HG02852 (cell line): ENCODE measurements at regions not wholly inside any gene's neighbourhood (a gene's known extent, or its start where the extent isn't known, plus 50 kb on each side); places are given as distances from the start of the nearest gene placed in this dataset.

Experiments used
- ATAC-seq: cut with Tn5 transposase; IDR thresholded peaks from one replicate; pipeline ENCODE4 v1.9.1; 2021; ENCODE audit warnings: mild to moderate bottlenecking, moderate library complexity; ENCODE audit not compliant: unreplicated experiment

DNA sequence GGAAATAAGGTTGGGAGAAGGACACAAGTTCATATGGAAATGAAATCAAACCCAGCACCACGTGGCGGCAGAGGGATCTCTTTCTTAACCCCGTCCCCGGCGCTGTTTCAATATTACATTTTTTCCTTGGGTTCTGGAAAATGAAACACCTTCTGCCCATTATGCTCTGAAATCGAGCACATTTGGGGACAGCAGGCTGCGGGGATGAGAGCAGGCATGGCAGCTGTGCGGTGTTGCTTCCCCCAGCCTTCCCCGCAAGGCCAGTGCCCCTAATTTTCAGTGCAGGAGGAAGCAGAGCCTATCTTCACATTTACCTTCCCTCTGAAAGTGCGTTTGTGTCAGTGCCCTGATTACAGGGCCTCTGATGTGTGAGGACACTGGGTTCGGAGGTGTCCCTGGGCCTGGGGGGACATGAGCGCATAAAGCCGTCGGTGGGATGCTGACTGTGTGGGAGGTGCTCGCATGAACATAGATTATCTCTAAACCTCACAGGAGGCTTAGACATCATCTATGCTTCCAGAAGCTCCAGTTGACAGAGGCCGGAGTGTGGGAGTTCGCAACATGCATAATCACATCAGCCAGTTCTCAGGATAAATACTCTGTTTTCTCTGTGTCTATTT, 921.3 kb downstream of the BRD1 start:
- no peak for ATAC-seq

DNA sequence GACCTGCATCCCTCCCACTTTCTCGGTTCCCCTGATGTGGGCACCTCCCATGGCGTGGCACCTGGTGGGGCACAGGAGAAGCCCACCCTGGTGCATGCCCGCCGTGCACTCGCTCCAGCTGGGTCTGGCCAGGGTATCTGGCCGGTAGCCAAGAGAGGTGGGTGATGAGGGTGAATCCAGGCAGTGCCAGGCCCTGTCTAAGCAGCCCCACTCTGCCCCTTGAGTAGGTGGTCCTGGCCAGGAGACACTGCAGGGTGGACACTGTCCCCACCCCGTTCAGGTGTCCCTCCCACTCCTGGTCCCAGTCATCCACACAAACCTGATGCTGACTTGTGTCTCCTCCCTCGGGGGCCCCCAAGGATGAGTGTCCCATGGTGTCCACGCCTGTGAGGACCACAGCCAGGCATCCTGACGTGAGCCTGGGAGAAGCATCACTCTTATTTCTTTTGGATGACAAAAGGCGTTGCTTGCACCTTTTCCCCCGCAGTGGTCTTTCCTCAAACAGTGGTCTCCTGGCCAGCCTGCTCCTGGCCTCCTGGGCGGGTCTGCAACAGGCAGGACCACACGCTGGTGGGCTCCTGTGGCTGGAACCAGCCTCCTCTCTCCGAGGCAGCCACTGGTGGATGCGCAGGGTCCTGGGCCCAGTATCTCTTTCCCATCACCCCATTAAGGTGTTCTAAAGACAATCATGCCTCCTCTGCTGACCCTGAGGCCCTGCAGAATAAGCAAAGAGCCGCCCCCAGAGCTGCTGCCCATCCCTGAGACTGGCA, 922.3 kb downstream of the BRD1 start:
- ATAC-seq, result no peak

DNA sequence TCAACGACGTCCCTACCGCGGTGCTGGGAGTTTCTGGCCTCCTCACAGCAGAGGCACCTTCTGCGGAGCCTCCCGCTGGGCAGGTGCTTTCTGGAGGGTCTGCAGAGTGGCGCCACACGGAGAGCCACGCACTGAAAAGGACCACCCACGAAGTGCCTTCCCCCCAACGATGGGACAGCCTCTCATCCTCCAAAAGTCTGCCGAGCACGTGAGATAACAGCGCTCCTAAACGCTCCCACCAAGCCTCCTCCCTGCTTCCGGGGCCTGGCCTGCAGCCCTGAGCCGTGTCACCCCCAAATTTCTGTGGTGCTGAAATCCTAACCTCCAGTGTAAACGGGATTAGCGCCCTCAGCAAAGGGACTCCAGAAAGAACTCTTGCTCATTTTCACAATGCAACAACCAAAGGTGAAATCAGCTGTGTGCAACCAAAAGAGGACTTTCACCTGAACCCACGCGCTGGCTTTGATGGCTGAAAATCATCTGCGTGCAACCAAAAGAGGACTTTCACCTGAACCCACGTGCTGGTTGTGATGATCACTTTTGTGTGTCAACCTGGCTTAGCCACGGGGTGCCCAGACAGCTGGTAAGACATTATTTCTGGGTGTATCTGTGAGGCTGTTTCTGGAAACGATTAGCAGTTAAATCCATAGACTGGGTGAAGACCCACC, 924.6 kb downstream of the BRD1 start:
- ATAC-seq, result no peak

DNA sequence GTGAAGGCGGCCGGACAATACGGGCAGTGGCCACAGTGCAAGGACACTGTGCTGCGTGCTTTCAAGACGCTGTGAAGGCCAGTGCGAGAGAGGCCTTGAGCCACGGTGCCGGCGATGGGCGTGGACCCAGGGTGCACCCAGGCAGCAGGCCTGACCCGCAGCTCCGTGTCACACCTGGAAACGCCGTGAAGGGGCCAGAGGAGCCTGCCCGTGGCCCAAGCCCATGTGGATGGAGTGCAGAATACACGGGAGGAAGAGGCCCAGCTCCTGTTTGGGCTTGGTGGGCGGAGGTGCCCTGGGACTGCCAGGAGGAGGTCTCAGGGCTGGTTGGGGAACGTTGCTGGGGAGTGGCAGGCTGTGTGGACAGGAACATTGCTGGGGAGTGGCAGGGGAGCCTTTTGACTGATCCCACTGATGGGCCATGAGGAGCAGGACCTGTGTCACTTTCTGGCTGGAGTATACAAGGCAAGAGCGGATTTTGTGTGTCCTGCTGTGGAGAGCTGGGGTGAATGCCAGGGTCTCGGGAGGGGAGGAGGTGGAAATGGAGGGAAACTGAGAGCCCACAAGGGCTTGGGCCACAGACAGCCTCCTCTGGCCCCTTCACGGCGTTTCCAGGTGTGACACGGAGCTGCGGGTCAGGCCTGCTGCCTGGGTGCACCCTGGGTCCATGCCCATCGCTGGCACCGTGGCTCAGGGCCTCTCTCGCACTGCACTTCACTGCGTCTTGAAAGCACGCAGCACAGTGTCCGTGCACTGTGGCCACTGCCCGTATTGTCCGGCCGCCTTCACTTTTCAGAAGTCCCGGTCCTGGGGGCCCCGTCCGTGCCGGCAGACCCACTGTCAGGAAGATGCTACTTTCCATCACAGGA, 925.4 kb downstream of the BRD1 start:
- no peak for ATAC-seq

DNA sequence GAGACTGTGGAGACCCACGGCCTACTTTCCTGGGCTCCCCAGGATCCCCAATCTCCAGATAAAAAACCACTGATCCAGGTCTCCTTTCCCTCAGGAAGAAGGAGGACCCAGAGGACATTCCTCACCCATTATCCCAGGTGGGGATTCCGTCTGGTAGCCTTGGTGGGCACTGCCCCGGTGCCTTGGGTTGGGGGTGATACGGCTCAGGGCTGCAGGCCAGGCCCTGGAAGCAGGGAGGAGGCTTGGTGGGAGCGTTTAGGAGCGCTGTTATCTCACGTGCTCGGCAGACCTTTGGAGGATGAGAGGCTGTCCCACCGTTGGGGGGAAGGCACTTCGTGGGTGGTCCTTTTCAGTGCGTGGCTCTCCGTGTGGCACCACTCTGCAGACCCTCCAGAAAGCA, 926.3 kb downstream of the BRD1 start:
- no peak for ATAC-seq

DNA sequence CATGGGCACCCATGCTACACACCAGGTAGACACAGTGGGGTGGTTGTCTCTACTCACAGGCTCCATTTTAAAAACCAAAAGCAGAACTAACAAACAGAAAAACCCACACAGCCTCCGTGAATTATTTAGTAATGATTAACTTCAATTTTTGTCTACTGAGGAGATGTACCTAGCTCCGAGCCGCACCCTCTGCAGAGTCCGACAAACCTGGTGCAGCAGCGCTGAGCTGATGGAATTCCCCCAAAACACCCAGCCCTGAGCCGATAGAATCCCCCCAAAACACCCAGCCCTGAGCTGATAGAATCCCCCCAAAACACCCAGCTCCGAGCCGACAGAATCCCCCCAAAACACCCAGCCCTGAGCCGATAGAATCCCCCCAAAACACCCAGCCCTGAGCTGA, 927.0 kb downstream of the BRD1 start:
- ATAC-seq, result no peak

DNA sequence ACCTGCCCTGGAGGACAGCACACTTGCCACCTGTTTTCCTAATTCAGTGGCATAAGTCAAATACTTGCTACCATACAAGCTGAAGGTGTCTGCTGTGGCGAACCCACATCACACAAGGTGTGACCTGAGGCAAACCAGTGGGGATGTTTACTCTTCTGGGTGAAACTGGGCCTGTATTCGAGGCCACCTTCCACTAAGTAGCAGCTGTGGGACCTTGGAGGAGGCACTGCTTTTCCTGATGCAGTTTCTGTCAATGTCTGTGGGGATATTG, 927.4 kb downstream of the BRD1 start:
- no peak for ATAC-seq

DNA sequence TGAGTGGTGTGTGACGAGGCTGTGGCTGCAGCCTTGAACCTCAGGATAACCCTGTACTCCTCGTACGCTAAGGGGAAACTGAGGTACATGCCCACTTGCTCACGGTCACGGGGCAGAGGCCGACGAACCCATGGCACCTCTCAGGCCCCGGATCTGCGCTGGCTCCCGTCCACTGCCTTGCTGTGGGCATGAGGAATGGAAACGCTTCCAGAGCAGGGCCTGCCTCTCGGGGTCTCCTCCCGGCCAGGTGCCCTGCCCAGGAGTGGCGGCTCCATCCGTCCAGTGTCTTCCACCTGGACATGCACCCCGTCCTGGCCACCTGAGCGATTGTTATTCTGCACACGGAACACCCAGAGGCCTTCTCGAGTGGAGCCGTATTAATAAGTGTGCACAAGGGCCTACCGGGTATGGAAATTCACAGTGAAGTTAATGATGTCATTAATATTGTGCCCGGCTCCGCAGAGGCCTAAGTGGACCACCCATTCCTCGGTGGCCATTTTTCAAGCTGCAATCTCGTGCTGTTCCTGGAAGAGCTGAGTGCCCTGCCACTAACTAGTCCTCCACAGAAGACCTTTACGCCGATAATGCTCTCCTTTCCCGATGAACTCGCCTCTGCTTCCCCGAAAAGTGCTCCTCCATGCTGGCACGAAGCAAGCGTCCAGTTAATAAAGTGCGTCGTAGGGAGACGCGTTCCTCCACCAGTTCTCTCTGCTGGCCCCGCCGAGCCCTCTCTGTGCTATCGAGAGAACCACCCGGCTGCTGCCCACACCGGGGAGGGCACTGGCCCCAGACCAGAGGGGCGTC, 927.9 kb downstream of the BRD1 start:
- no peak for ATAC-seq

DNA sequence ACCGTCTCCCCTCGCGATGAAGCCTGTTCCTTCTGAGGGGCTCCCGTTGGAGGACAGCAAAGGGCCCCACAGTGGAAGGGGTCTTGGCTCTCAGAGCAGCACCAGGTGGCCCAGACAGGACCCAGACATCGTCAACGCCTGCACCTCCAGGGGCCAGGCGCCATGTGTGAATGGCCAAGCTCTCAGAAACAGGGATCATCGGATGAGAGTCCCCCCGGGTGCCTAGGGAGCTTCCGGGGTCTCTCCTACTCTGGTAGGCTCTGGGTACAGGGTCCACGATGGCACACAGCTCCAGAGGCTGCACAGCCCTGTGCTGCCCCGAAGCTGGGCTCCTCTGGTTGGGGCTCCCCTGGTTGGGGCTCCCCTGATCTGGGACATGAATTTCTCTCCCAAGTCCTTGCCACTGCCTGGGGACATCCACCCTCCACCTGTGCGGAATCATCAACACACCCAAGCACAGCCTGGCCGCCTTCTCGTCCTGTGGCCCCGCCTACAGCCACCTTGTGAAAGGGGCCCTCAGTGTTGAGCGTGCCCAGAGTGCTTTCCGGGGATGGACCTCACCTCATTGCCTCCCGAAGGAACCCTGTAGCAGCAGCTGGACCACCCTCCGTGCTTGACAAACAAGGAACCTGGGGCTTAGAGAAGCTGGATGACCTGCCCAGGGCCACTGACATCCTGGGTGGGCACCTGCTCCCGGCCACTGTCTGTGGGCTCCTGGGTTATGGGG, 929.0 kb downstream of the BRD1 start:
- ATAC-seq, result no peak

DNA sequence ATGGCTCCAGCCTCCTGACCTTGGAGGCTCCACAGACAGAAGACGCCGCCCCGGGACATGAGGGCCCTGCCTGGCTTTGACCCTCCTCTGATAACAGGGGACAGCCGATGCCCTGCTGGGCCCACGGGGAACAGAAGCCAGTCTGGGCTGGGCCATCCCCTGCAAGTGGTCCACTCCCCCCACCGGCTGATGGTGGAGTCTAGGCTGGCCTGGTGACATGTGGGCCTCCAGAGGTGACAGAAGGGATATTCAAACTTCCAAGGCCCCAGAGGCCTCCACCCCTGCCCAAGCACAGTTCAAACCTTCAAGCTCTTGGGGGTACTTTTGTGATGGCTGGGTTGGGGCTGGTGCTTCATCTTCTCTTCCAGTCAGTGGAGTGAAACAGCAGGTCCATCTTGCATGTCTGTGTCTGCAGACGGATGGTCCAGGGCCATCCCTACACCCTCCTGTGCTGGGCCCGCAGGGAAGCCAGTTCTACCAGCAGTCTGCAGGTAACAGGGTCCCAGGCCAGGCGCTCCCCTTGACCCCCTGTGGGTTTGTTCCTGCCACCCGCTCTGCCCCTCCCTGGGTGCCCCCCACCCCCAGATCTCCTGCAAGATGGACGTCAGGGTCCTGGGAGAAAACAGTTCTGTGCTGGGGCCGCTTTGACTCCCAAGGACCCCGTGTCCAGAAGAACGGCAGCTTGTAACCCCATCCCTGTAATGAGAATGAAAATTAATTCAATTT, 929.9 kb downstream of the BRD1 start:
- no peak for ATAC-seq

DNA sequence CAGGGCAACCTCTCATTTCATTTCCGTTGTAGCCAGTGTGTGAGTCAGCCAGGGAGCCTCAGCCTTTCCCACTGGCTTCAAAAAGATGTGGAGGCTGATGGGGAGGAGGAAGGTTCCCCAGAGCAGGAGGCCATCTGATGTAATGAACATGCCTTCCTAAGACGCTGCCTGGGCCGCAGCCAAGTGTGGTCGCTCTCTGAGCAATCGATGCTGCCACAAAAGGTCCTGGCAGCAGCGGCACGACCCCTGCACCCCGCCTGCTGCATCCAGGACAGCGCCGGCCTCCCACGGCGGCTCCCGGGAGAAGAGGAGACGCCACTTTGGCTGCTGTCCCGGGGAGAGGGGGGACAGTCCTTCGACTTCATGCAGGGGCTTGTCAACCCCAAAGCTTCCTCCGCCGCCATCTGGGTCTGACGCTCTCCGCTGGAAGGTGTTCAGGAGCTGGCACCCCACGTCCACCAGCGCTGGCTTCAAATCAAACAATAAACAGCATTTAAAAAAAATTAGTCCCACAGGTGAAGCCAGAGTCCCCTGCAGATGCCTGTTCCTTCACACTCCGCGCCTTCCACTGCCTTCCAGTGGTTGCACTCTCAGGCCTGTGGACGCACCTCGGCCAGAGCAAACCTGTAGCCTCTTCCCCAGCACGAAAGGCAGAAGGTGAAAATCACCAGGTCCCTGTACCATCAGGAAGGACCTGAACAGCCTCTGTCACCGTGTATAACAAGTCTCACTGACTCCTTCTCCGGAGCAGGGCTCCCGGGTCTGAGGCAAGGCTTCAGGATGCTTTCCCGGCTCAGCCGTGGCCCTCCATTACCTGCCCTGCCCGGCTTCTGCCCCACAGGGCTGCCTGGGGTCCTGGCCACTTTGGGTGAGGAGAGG, 930.7 kb downstream of the BRD1 start:
- ATAC-seq, result no peak

DNA sequence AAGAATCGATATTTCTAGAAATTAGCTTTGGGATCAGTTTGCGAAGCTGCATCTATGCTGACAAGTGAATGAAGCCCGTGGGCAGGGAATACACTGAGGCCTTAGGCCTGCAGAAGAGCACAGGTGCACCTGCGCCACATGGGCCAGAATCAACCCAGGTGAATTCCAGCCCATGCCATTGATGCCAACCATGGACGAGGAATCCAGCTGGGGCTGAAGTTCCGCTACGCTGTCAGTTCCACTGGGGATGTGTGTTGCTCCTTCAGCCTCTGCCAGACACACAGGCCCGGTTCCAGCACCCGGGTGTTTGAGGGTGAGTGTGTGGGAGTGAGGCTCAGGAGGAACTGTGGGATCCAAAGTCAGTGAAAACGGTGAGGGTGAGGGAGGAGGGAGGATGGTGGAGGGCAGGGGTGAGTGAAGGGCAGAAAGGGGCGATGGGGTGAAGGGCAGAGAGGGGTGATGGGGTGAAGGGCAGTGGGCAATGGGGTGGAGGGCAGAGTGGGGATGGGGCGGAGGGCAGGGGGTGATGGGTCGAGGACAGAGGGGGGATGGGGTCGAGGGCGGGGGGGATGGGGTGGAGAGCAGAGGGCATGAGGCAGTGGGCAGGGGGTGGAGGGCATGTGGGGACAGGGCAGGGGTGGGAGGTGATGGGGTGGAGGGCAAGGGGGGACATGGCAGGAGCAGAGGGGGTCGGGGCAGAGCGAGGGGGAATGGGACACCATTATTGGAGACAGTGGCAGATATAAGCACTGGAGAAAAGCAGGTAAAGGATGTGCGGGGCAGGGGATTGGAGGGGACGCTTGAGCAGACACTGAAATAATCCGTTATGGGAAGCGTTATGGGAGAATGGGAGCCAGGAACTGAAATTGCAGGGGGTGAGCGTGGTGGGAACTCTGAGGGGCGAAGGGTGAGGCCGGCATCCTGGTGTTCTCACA, 931.6 kb downstream of the BRD1 start:
- ATAC-seq, result no peak

DNA sequence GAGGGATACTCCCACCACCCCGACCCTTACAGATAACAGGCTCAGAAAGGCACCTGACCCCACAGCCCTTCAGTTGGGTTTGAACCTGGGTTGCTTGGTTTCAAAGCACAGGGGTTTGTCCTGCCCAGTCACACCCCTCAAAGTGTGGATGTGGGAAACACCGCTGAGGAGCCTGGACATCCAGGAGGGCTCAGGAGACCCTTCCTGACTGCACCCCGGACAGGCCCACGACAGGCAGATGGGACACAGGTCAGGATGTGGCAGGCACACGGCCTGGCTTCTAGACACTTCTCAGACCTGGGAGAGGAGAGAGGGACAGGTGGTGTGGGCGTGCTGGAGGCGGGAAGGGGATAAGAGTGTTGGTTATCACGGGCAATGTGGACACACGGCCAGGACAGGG, 932.3 kb downstream of the BRD1 start:
- ATAC-seq, result no peak

DNA sequence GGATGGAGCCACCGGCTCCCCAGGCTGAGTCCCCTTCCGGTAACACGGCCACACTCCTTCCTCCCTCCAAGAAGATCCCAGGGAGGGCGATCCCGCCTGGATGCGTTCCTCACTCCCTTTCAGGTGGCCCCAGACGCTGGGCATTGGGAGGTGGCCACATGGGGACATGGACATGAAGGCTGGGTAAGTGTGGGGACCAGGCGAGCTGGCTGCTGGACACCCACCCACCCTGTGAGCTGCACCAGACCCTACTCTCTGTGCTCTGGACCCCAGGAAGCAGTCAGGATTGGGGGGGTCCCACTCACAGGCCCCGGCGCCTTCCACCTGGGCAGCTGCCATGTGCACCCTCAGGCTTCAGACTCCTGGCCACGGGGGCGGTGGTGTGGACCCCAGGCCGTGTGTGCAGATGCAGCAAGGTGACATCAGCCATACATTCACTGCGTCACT, 932.8 kb downstream of the BRD1 start:
- no peak for ATAC-seq

DNA sequence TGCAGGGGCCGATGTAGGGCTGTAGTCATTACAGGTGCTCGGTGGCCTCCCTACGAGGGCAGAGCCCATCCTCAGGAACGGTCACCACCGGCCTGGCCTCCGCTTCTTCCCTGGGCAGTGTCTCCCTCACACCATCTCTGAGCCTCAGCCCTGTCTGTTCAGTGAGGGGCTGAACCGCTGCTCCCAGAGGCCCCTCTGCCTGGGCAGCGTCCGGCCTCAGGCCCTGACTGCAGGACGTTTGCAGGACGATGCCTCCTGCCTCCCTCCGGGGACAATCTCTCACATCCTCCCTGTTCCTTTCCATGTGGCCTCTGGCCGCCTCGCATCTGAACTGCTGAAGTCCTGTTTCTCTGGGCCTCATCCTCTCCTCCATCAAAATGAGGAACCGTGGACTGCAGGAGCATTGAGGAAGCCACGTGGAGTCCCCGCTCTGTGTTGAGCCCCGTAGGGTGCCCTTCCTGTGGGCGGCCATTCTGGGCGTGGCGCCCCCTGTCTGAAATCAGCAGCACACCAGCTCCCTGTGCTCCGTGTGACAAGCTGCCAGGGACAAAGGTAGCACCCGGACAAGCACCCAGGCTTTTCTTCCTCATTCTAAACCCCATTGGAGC, 933.5 kb downstream of the BRD1 start:
- no peak for ATAC-seq

DNA sequence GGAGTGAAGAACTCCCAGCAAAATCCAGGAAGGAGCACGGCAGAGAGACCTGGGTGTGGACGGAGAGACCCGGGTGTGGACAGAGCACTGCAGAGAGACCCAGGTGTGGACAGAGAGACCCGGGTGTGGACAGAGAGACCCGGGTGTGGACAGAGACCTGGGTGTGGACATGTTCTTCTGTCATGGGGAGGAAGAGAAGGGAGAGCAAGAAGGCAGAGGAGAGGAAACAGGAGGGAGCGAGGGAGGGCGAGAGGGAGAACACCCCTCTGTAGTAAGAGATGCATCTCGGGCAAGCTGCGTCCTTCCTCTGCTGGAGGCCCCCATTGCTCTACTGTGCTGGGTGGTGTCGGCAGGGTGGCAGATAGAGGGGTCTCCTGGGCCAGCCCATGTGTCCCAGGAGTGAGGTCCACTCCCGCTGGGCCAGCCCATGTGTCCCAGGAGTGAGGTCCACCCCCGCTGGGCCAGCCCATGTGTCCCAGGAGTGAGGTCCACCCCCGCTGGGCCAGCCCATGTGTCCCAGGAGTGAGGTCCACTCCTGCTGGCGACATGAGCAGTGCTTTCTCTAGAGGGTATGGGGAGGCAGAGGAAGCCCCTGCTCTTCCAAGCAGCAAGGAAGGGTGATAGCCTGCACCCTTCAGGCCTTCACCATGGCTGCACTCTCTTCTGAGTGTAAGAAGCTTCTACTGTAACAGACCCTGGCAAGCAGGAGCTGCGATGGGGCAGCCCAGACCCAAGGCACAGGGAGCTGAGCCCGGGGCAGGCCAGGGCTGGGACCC, 934.2 kb downstream of the BRD1 start:
- ATAC-seq, result no peak
